Thymus (tissue), 11 donors: ENCODE measurements at regions not wholly inside any gene's neighbourhood (a gene's known extent, or its start where the extent isn't known, plus 50 kb on each side); places are given as distances from the start of the nearest gene placed in this dataset.

Experiments
- DNase-seq, 9 donors: peaks; one replicate each; pipeline ENCODE4 v3.0.0-alpha.2; 2013; ENCODE audit warnings: low spot score in 9 of 9, low read depth in 6 of 9, missing footprints in 1 of 9
- H3K27ac ChIP-seq, 2 donors: one replicate each; pipeline ENCODE4 v1.5.1; 2013; ENCODE audit warnings: control low read depth in 1 of 2, low read depth in 1 of 2, low read length in 1 of 2, mild to moderate bottlenecking in 1 of 2, moderate library complexity in 1 of 2
- H3K27me3 ChIP-seq, 2 donors: one replicate each; pipeline ENCODE4 v1.5.1; 2013; ENCODE audit warnings: low read length in 1 of 2; ENCODE audit not compliant: control insufficient read depth in 2 of 2, insufficient read depth in 1 of 2
- H3K36me3 ChIP-seq, 2 donors: one replicate each; pipeline ENCODE4 v1.5.1; 2013; ENCODE audit warnings: low read length in 1 of 2, mild to moderate bottlenecking in 1 of 2, moderate library complexity in 1 of 2; ENCODE audit not compliant: control insufficient read depth in 2 of 2, insufficient read depth in 2 of 2
- H3K4me1 ChIP-seq, 2 donors: one replicate each; pipeline ENCODE4 v1.5.1; 2013; ENCODE audit warnings: low read length in 2 of 2; ENCODE audit not compliant: control insufficient read depth in 2 of 2, insufficient read depth in 2 of 2
- H3K4me3 ChIP-seq, 2 donors: one replicate each; pipeline ENCODE4 v1.5.1; 2013; ENCODE audit warnings: low read length in 2 of 2, control low read depth in 1 of 2, mild to moderate bottlenecking in 1 of 2
- H3K9me3 ChIP-seq, 2 donors: one replicate each; pipeline ENCODE4 v1.5.1; 2013; ENCODE audit warnings: low read length in 1 of 2, mild to moderate bottlenecking in 1 of 2; ENCODE audit not compliant: control insufficient read depth in 2 of 2, insufficient read depth in 1 of 2
- WGBS: extraction: QIAGEN DNeasy Blood & Tissue Kit; methylation state at CpG from one replicate; pipeline ENCODE4 v1.1.7; 2013; 5-methylcytosine and 5-hydroxymethylcytosine counted together
- donor health status: healthy.

DNA sequence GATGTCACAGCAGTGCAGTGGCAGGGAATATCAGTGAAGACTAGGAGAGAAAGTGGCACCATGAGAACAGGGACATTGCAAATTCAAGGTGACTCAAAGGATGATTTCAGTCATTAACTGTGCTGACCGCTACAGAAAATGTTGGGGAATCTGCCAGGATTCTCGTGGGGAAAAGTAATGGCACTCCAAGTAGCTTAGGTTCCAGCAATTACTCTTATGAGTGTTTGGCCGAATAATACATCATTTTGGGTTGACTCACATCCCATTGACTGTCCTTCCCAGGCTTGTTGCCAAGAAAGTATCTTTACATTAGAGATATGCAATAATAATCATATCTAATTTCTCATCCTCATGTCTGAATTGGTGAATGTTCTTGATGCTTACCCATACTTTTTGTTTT is 1411.1 kb upstream of the PCDH7 start:
- 86% methylated on average over 3 of the region's 3 CpGs for WGBS
- Histone ChIP-seq H3K4me1 (no peaks in the 10 kb centered on the region), H3K36me3 (no peaks in the 10 kb centered on the region), H3K9me3 (no peaks in the 10 kb centered on the region), H3K4me3 (no peak overlapping the region), H3K27me3 (no peaks in the 10 kb centered on the region), H3K27ac (no peak overlapping the region)
- no peak for DNase-seq

DNA sequence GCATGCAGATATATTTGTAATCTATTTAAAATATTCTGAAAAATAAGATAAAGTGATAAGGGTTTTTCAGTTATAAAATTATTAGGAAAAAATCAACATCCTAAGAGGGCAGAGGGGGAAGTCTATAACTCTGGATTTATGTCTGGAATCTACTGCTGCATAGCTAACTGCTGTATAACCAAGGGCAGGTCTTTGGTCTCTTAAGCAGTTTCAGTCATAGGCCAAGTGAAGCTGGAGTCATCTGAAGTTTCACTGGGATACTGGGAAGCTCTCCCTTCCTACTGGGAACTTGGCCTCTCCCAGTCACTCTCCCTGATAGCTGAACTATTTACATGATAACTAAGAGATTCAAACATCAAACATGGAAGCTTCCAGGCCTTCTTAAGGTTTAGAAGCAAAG is 1409.9 kb upstream of the PCDH7 start:
- Histone ChIP-seq H3K27me3 (no peaks in the 10 kb centered on the region), H3K36me3 (no peaks in the 10 kb centered on the region), H3K4me1 (no peaks in the 10 kb centered on the region), H3K4me3 (no peak overlapping the region), H3K9me3 (no peaks in the 10 kb centered on the region), H3K27ac (no peak overlapping the region)
- DNase-seq: no peak

DNA sequence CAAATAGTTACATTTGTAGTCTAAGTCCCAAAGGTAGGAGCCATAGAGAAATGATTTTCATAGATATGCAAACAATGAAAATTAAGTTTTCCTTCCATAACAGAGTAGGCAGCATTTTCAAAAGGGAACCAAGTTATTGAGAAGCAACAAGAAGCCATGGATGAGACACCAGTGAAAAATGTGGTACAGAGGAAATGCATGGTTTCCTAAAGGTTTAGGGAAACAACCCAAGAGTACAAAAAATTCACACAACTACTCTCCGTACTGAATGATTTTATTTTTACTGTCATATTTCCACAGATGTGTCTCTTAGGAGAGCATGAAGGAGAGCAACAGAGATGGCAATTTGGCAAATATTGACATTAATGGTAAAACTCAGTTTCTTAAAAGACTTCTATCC is 1408.9 kb upstream of the PCDH7 start:
- no peak overlapping the region for H3K27ac ChIP-seq
- 18% methylated on average over 1 of the region's 1 CpG for WGBS
- H3K27me3 ChIP-seq: no peaks in the 10 kb centered on the region
- H3K4me1 ChIP-seq: no peaks in the 10 kb centered on the region
- DNase-seq: no peak
- no peaks in the 10 kb centered on the region for H3K36me3 ChIP-seq
- no peaks in the 10 kb centered on the region for H3K9me3 ChIP-seq
- H3K4me3 ChIP-seq: no peak overlapping the region

DNA sequence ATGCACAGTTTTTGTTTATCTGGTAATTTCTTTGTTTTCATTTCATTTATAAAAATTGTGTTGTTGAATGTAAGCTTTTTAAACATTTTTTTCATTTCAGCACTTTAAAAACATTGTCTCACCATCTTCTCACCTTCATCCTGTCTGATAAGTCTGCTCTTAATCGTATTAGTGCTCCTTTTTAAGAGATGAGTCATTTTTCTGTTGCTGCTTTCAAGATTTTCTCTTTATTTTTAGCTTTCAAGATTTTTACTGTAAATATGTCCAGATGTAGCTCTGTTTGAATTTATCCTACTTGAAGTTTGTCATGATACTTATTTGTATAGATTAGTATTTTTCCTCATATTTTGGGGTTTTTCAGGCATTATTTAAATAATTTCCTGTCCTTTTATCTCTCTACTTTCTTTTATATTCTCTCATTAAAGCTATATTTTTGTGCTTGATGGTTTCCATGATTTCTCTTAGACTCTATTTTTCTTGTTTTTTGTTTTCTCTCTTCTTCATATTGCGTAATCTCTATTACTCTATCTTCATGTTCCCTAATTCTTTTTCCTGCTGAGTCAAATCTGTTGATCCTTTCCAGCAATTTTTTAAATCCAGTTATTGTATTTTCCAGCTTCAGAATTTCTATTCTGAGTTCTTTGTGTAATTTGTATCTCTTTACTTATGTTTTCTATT is 1400.4 kb upstream of the PCDH7 start:
- no peak for DNase-seq
- no peak overlapping the region for H3K4me3 ChIP-seq
- H3K27me3 ChIP-seq: no peaks in the 10 kb centered on the region
- H3K36me3 ChIP-seq: no peaks in the 10 kb centered on the region
- H3K4me1 ChIP-seq: no peaks in the 10 kb centered on the region
- no peak overlapping the region for H3K27ac ChIP-seq
- 85% methylated on average over 2 of the region's 2 CpGs for WGBS
- H3K9me3 ChIP-seq: no peaks in the 10 kb centered on the region

DNA sequence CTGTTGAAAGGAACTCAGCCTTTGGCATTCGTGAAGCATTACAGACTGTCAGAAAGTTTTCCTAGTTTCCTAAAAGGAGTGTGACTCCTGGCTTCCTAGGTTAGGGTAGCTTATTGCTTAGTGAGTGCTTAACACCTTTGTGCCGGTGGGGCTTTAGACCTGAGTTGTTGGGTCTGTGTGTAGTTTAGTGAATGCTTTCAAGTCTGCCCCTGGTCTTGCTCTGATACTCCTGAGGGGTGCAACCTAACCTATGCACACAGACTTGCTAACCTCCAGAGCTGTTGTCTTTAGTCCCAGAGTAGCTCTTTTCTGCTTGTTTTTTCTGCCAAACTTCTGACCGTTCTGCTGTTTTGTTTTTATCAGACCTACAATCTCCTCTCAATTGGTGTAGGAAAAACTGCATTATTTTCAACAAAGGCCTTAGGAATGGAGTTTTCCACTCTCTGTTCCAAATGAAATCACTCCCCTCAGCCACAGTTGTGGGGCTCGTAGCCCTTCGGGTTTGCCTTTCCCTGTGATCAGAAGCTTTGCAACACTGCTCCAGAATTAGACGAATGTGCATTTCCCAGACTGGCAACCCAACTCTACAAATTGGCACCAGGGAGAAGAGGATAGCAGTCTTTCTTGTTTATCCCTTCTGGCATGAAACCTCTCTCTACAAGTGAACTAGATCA is 1399.1 kb upstream of the PCDH7 start:
- 76% methylated on average over 6 of the region's 6 CpGs for WGBS

DNA sequence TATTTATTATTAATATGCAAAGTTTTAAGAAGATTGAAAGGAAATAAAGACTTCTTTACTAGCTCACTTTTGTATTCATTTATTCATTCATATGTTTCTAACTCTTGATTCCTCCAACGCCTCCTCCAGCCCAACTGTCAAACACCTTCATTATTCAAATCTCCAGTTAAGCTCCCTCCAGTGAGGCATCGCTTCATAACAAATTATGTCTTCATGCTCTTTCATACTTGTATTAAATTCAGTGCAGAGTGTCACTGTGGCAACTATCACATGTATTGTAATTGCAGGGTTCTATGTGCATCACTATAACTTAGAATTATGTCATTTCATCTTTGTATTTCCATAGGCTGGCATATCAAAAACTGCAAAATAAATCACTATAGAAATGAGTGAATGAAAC is 1394.2 kb upstream of the PCDH7 start:
- Histone ChIP-seq H3K27ac (no peak overlapping the region), H3K36me3 (no peaks in the 10 kb centered on the region), H3K4me3 (no peak overlapping the region), H3K27me3 (no peaks in the 10 kb centered on the region), H3K4me1 (no peaks in the 10 kb centered on the region), H3K9me3 (no peaks in the 10 kb centered on the region)
- 89% methylated on average over 2 of the region's 2 CpGs for WGBS
- DNase-seq: no peak

More for the DNA sequence above, 1399.1 kb upstream of the PCDH7 start:
- Histone ChIP-seq H3K36me3 (no peaks in the 10 kb centered on the region), H3K27ac (no peak overlapping the region), H3K4me1 (no peaks in the 10 kb centered on the region), H3K27me3 (no peaks in the 10 kb centered on the region), H3K9me3 (no peaks in the 10 kb centered on the region), H3K4me3 (no peak overlapping the region)
- DNase-seq: no peak

DNA sequence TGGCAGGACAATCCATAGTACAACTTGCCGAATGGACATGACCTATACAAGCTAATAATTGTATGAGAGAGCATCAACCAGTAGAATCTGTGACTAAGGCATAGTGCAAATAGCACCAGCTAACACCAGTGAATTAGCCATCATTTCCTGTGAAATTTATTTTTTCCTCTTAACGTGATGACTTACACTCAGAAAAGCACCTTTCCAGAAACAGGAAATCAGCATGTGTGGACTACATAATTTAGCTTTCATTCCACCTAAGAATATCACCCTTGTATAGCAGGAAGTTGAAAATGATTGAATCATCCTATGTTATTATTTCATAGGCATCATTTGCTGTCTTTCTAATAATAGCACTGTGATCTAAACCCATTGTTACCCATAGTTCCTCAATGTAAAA is 1393.4 kb upstream of the PCDH7 start:
- 48% methylated on average over 2 of the region's 2 CpGs for WGBS
- Histone ChIP-seq H3K27ac (no peak overlapping the region), H3K9me3 (no peaks in the 10 kb centered on the region), H3K36me3 (no peaks in the 10 kb centered on the region), H3K4me1 (no peaks in the 10 kb centered on the region), H3K4me3 (no peak overlapping the region), H3K27me3 (no peaks in the 10 kb centered on the region)
- no peak for DNase-seq

DNA sequence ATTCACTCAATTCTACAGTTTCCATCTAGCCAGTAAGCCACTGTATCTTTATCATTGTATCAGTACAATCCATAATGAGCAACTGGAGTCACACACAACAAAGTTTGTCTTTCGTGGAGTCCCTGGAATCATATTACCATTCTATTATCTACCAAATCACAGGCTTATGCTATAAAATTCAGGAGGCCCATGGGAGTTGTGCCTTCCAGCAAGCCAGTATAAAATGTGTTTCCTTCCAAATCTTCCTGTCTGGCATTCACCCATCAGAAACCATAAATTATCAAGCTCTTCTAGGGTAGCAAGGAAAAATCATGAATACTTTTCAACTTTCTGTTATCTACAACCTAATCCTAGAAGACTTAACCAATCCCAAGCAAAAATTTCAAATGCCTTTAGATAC is 1383.3 kb upstream of the PCDH7 start:
- Histone ChIP-seq H3K27me3 (no peaks in the 10 kb centered on the region), H3K36me3 (no peaks in the 10 kb centered on the region), H3K9me3 (peaks cover 0 to 4% of the 10 kb centered on the region in 2 donors), H3K27ac (no peak overlapping the region), H3K4me1 (no peaks in the 10 kb centered on the region), H3K4me3 (no peak overlapping the region)
- DNase-seq: no peak
- WGBS: 24% methylated on average over 1 of the region's 1 CpG

DNA sequence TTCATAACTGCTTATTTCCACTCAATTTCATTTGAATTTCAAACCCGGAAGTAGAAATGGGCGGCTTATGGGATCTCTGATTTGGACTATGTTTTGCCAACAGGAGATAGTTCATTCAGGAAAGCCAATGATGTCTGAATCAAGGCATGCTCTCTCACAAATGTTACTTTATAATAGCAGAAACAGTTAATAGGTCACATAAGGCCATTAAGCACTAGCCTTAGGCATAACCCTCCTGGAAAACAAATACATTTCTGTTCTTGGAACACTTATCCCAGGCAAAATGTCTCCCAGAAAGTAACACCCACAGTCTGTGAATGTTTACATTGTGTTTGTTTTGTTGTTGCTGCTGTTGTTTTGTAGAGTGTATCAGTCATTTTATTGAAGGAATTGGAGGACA is 1347.2 kb upstream of the PCDH7 start:
- no peaks in the 10 kb centered on the region for H3K4me1 ChIP-seq
- H3K27ac ChIP-seq: no peak overlapping the region
- DNase-seq: no peak
- whole genome bisulfite sequencing: 98% methylated on average over 2 of the region's 2 CpGs
- H3K27me3 ChIP-seq: no peaks in the 10 kb centered on the region
- no peaks in the 10 kb centered on the region for H3K36me3 ChIP-seq
- H3K4me3 ChIP-seq: no peak overlapping the region
- peaks cover 0 to 3% of the 10 kb centered on the region in 2 donors for H3K9me3 ChIP-seq
